ENCODE measurements at regions not wholly inside any gene's neighbourhood (a gene's known extent, or its start where the extent isn't known, plus 50 kb on each side); places are given as distances from the start of the nearest gene placed in this dataset.

DNA sequence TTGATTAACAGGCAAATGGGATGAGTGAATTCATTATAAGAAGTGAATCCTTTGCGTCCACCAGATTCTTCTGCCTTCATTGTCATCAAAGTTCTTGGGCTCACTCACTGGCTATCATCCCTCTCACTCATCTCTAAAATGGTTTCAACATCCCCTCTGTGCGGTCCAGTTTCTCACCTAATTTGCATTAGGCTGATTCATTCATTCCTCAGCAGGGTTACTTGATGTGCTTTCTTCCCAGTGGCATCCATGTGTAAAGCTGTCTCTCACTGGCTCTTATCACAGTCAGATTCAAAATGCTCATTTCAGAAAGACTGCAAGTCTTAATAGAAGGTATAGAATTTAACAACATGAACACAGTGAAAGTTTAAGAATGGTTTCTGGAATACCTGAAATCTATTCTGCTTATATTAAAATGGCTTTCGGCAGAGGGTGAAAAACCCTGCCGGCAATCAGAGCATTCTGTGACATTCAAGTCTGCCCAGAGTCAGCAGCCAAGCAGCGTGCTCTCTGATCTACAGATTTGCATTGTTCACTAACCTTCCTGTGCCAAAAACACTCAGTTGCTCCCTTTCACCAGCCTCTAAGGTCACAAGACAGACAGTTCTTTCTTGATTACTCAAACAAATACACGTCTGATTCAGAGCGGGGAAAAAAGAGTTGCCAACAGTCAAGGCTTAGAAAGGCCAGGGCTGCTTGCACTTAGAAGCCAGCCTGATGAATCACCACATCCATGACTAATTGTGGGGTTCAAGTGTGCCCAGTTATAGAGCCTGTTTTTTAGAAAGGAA lies 106.7 kb downstream of the TES start:
- DNase-seq, result no peak
- H3K9me3 Mint-ChIP-seq, result peaks cover 16% of the 10 kb centered on the region
- no peak overlapping the region for H3K27ac Mint-ChIP-seq
- H3K27me3 Mint-ChIP-seq (ENCODE audit: low read depth, poor library complexity), result peaks cover 25% of the 10 kb centered on the region
- H3K4me1 Mint-ChIP-seq, result peaks cover 17% of the 10 kb centered on the region
- H3K4me3 Mint-ChIP-seq, result no peak overlapping the region
- TF ChIP-seq, protein P1, sequence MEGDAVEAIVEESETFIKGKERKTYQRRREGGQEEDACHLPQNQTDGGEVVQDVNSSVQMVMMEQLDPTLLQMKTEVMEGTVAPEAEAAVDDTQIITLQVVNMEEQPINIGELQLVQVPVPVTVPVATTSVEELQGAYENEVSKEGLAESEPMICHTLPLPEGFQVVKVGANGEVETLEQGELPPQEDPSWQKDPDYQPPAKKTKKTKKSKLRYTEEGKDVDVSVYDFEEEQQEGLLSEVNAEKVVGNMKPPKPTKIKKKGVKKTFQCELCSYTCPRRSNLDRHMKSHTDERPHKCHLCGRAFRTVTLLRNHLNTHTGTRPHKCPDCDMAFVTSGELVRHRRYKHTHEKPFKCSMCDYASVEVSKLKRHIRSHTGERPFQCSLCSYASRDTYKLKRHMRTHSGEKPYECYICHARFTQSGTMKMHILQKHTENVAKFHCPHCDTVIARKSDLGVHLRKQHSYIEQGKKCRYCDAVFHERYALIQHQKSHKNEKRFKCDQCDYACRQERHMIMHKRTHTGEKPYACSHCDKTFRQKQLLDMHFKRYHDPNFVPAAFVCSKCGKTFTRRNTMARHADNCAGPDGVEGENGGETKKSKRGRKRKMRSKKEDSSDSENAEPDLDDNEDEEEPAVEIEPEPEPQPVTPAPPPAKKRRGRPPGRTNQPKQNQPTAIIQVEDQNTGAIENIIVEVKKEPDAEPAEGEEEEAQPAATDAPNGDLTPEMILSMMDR (IDR thresholded peaks at IDR 0.05), result no peak
- H3K36me3 Mint-ChIP-seq (ENCODE audit: low read depth), result peaks cover 5% of the 10 kb centered on the region

DNA sequence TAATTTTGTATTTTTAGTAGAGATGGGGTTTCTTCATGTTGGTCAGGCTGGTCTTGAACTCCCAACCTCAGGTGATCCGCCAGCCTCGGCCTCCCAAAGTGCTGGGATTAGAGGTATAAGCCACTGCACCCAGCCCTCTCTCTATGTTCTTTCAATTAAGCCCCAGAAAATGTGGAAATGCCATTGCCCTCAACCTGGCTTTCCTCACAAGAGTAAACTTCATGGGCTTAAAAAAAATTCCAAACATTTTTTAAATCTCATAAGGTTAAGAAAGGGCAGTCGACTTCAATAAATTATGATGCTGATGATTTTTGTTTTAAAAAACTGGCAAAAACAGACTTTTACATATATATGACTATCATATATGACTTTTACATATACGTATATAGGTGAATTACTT lies 107.6 kb downstream of the TES start:
- TF ChIP-seq, protein P1 (IDR thresholded peaks at IDR 0.05), result no peak
- Mint-ChIP-seq H3K36me3 (ENCODE audit: low read depth) (peaks cover 5% of the 10 kb centered on the region), H3K27ac (no peak overlapping the region), H3K27me3 (ENCODE audit: low read depth, poor library complexity) (peaks cover 26% of the 10 kb centered on the region), H3K4me3 (no peak overlapping the region), H3K4me1 (peaks cover 17% of the 10 kb centered on the region), H3K9me3 (peaks cover 16% of the 10 kb centered on the region)
- DNase-seq, result no peak

DNA sequence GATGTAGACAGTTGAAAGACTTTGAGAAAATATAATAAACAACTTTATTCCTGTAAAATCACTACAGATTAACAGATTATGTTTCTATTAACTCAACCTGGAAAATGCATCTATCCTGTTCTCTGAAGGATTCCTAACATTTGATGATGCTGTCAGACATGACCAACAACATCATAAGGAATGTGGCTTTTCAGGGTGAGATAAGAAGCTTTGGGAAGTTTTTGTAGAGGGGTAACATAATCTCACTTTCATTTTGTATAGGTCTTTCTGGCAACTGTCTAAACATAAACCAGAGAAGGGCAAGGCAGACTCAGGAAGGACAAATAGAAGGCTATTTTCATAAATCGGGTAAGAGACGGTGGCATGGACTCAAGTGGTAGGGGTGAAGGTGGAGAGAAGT lies 112.2 kb downstream of the TES start:
- peaks cover 14% of the 10 kb centered on the region for H3K27me3 Mint-ChIP-seq (ENCODE audit: low read depth, poor library complexity)
- TF ChIP-seq, protein P1 (IDR thresholded peaks at IDR 0.05), result no peak
- DNase-seq, result no peak
- H3K27ac Mint-ChIP-seq, result no peak overlapping the region
- H3K36me3 Mint-ChIP-seq (ENCODE audit: low read depth), result peaks cover 5% of the 10 kb centered on the region
- H3K4me3 Mint-ChIP-seq, result no peak overlapping the region
- peaks cover 16% of the 10 kb centered on the region for H3K9me3 Mint-ChIP-seq
- no peaks in the 10 kb centered on the region for H3K4me1 Mint-ChIP-seq

DNA sequence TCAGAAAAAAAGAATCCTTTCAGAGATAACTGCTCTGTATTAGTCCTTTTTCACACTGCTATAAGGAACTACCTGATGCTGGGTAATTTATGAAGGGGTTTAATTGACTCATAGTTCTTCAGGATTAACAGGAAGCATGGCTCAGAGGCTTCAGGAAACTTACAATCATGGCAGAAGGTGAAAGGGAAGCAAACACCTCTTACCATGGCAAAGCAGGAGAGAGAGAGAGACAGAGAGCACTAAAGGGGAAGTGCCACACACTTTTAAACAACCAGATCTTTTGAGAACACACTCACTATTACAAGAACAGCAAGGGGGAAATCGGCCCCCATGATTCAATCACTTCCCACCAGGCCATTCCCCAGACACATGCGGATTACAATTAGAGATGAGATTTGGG lies 114.2 kb downstream of the TES start:
- TF ChIP-seq, protein P1 (IDR thresholded peaks at IDR 0.05), result no peak
- H3K9me3 Mint-ChIP-seq, result peaks cover 6% of the 10 kb centered on the region
- H3K4me3 Mint-ChIP-seq, result no peak overlapping the region
- H3K27me3 Mint-ChIP-seq (ENCODE audit: low read depth, poor library complexity), result peaks cover 14% of the 10 kb centered on the region
- no peaks in the 10 kb centered on the region for H3K4me1 Mint-ChIP-seq
- no peak for DNase-seq
- no peak overlapping the region for H3K27ac Mint-ChIP-seq
- peaks cover 3% of the 10 kb centered on the region for H3K36me3 Mint-ChIP-seq (ENCODE audit: low read depth)

DNA sequence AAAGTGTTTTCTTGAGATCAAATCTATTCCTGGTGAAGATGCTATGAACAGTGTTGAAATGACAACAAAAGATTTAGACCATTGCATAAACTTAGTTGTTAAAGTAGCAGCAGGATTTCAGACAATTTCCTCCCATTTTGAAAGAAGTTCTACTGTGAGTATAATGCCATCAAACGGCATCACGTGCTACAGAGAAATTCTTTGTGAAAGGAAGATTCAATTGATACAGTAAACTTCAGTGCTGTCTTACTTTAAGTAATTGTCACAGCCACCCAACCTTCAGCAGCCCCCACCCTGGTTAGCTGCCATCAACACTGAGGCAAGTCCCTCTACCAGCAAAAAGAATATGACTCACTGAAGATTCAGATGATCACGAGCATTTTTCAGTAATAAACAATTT lies 115.2 kb downstream of the TES start:
- DNase-seq, result no peak
- Mint-ChIP-seq H3K9me3 (no peaks in the 10 kb centered on the region), H3K27me3 (ENCODE audit: low read depth, poor library complexity) (peaks cover 14% of the 10 kb centered on the region), H3K4me3 (no peak overlapping the region), H3K27ac (no peak overlapping the region), H3K4me1 (no peaks in the 10 kb centered on the region), H3K36me3 (ENCODE audit: low read depth) (no peaks in the 10 kb centered on the region)
- TF ChIP-seq, protein P1 (IDR thresholded peaks at IDR 0.05), result no peak

DNA sequence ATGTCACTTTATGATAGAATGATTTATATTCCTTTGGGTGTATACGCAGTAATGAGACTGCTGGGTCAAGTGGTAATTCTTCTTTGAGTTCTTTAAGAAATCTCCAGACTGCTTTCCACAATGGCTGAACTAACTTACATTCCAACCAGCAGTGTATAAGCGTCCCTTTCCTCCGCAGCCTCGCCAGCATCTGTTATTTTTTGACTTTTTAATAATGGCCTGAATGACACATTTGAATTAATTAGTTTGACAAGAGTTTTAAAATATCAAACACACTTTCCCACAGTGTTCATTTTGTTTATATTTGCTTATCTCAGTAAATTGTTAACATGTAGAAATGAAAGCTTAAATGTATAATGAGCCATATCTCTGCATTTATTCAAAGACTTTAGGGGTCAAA lies 116.8 kb downstream of the TES start:
- Mint-ChIP-seq H3K27me3 (ENCODE audit: low read depth, poor library complexity) (peaks cover 14% of the 10 kb centered on the region), H3K4me1 (no peaks in the 10 kb centered on the region), H3K27ac (no peak overlapping the region), H3K4me3 (no peak overlapping the region), H3K9me3 (no peaks in the 10 kb centered on the region), H3K36me3 (ENCODE audit: low read depth) (no peaks in the 10 kb centered on the region)
- TF ChIP-seq, protein P1 (IDR thresholded peaks at IDR 0.05), result no peak
- DNase-seq, result no peak

Data from nephron progenitor cell (in vitro differentiated cells).